Peyer's patch (tissue), 4 donors: ENCODE measurements at regions not wholly inside any gene's neighbourhood (a gene's known extent, or its start where the extent isn't known, plus 50 kb on each side); places are given as distances from the start of the nearest gene placed in this dataset.

Source experiments
- DNase-seq, 3 donors: peaks; one replicate each; pipeline ENCODE4 v3.0.0-alpha.2; 2017 to 2019
- H3K27ac ChIP-seq, 4 donors: fragments of 200-600 bp; sonication (generic); one replicate each; pipeline ENCODE4 v1.5.1; 2016 to 2019
- H3K27me3 ChIP-seq, 2 donors: fragments of 200-600 bp; sonication (generic); one replicate each; pipeline ENCODE4 v1.5.1; 2019
- H3K36me3 ChIP-seq, 3 donors: fragments of 200-600 bp; sonication (generic); one replicate each; pipeline ENCODE4 v1.5.1; 2016 to 2019
- H3K4me1 ChIP-seq, 4 donors: fragments of 200-600 bp; sonication (generic); one replicate each; pipeline ENCODE4 v1.5.1; 2016 to 2019
- H3K4me3 ChIP-seq, 4 donors: fragments of 200-600 bp; sonication (generic); 1 replicate in 3 of 4; 2 replicates in 1 of 4; pipeline ENCODE4 v1.5.1; 2016 to 2019; ENCODE audit warnings: mild to moderate bottlenecking in 1 of 4
- H3K9me3 ChIP-seq, 4 donors: fragments of 200-600 bp; sonication (generic); one replicate each; pipeline ENCODE4 v1.5.1; 2016 to 2019; ENCODE audit warnings: mild to moderate bottlenecking in 1 of 4
- POLR2A ChIP-seq, 2 donors: fragments of 450-650 bp; IDR thresholded peaks; one replicate each; pipeline ENCODE4 v1.5.1; 2017; ENCODE audit warnings: antibody characterized with exemption in 2 of 2, mild to moderate bottlenecking in 2 of 2, moderate library complexity in 2 of 2
- TF ChIP-seq, protein P1 (sequence below), 6 experiments: fragments of 450-650 bp in 4 of 6; fragments of 200-600 bp in 2 of 6; sonication (generic) in 1 of 6; IDR thresholded peaks; one replicate each; pipeline ENCODE4 v1.5.1; 2017 to 2019; ENCODE audit warnings: antibody characterized with exemption in 6 of 6, mild to moderate bottlenecking in 3 of 6, moderate library complexity in 1 of 6

GRCh38 chr1:29953961-29954360 is 717.6 kb downstream of the PTPRU start:
- DNase-seq: no peak
- Histone ChIP-seq H3K4me1 (no peaks in the 10 kb centered on the region), H3K9me3 (no peaks in the 10 kb centered on the region), H3K27me3 (no peaks in the 10 kb centered on the region), H3K36me3 (no peaks in the 10 kb centered on the region), H3K4me3 (no peak overlapping the region), H3K27ac (no peak overlapping the region)
- TF ChIP-seq POLR2A (IDR thresholded peaks at IDR 0.05): no peak
- TF ChIP-seq, protein P1, sequence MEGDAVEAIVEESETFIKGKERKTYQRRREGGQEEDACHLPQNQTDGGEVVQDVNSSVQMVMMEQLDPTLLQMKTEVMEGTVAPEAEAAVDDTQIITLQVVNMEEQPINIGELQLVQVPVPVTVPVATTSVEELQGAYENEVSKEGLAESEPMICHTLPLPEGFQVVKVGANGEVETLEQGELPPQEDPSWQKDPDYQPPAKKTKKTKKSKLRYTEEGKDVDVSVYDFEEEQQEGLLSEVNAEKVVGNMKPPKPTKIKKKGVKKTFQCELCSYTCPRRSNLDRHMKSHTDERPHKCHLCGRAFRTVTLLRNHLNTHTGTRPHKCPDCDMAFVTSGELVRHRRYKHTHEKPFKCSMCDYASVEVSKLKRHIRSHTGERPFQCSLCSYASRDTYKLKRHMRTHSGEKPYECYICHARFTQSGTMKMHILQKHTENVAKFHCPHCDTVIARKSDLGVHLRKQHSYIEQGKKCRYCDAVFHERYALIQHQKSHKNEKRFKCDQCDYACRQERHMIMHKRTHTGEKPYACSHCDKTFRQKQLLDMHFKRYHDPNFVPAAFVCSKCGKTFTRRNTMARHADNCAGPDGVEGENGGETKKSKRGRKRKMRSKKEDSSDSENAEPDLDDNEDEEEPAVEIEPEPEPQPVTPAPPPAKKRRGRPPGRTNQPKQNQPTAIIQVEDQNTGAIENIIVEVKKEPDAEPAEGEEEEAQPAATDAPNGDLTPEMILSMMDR (IDR thresholded peaks at IDR 0.05): no peak

GRCh38 chr1:29949676-29950075 is 713.4 kb downstream of the PTPRU start:
- H3K9me3 ChIP-seq: no peaks in the 10 kb centered on the region
- H3K27ac ChIP-seq: no peak overlapping the region
- H3K27me3 ChIP-seq: no peaks in the 10 kb centered on the region
- no peak for DNase-seq
- H3K4me3 ChIP-seq: no peak overlapping the region
- no peak for TF ChIP-seq POLR2A (IDR thresholded peaks at IDR 0.05)
- TF ChIP-seq, protein P1 (IDR thresholded peaks at IDR 0.05): no peak
- H3K36me3 ChIP-seq: no peaks in the 10 kb centered on the region
- H3K4me1 ChIP-seq: no peaks in the 10 kb centered on the region

DNA sequence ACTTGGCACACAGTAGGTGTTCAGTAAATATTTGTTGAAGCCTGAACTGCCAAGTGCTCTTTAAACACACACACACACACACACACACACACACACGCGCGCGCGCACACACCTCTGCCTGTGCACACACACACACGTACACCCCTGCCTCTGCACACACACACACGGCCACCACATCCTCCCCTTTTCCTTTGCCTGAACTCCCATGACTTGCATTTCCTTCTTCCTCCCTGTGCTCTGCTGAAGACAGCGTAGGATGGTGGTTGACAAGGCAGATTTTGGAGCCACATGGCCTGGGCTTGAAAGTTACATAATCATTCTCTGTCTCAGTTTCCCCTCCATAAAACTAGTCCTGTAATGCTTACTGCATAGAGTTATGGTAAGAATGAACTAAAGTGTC is 712.3 kb downstream of the PTPRU start:
- no peak overlapping the region for H3K4me3 ChIP-seq
- H3K36me3 ChIP-seq: no peaks in the 10 kb centered on the region
- H3K27me3 ChIP-seq: no peaks in the 10 kb centered on the region
- no peaks in the 10 kb centered on the region for H3K4me1 ChIP-seq
- no peak for DNase-seq
- H3K27ac ChIP-seq: no peak overlapping the region
- no peaks in the 10 kb centered on the region for H3K9me3 ChIP-seq
- no peak for TF ChIP-seq POLR2A (IDR thresholded peaks at IDR 0.05)
- TF ChIP-seq, protein P1 (IDR thresholded peaks at IDR 0.05): no peak

- Histone ChIP-seq H3K4me1 (no peaks in the 10 kb centered on the region), H3K36me3 (no peaks in the 10 kb centered on the region), H3K27me3 (no peaks in the 10 kb centered on the region), H3K4me3 (no peak overlapping the region), H3K9me3 (no peaks in the 10 kb centered on the region), H3K27ac (no peak overlapping the region)
- TF ChIP-seq POLR2A (IDR thresholded peaks at IDR 0.05): no peak
- TF ChIP-seq, protein P1 (IDR thresholded peaks at IDR 0.05): no peak
- no peak for DNase-seq
These were observed 709.7 kb downstream of the PTPRU start for GRCh38 chr1:29946057-29946456.

DNA sequence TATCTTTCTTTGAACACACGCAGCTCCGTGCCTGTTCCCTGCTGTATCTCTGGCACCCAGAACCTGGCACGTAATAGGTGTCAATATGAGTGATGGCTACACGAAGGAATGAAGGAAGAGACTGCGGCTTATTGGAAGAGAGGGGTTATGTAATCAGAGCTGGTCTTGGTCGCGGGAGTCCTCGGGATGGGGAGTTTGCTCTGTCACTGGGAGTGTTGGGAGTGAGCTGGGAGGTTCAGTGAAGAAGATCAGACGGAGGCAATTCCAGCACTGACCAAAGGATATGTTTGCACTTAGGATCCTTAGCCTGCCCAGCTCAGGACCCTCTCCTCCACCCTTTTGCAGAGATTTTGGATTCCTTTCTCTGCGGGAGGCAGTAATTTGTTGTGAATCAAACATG is 709.1 kb downstream of the PTPRU start:
- Histone ChIP-seq H3K4me1 (no peaks in the 10 kb centered on the region), H3K9me3 (no peaks in the 10 kb centered on the region), H3K27ac (no peak overlapping the region), H3K4me3 (no peak overlapping the region), H3K36me3 (no peaks in the 10 kb centered on the region), H3K27me3 (no peaks in the 10 kb centered on the region)
- no peak for DNase-seq
- TF ChIP-seq POLR2A (IDR thresholded peaks at IDR 0.05): no peak
- TF ChIP-seq, protein P1 (IDR thresholded peaks at IDR 0.05): no peak

DNA sequence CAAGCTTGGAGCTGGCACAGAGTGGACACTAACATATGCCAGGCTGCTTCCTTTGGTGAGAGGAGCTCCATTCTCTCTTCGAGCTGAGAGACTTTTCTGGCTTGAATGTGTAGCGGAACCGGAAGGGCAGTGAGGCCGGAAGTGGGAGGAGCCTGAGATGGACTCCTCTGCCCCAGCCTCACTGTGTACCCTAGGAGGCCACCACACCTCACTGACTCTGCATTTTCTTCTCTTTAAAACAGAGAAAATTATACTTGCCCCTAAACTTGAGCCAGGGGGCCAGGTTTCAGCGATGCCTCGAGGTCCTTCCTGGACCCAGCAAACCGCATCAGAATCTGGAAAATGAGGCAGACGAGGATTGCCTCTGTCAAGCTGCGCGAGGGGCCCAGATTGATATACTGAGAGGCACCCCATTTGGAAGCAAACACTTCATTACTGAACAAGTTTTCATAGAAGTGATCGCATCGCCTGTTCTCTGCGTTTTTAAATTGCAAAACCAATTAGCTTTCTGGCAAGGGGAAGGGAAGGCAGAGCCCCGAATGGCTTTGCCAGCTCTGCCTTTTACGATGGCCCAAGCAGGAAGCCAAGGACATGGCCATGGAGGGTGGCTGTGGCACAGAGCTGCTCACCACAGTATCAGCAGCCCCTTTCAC is 708.1 kb downstream of the PTPRU start:
- H3K36me3 ChIP-seq: no peaks in the 10 kb centered on the region
- no peak overlapping the region for H3K4me3 ChIP-seq
- no peaks in the 10 kb centered on the region for H3K27me3 ChIP-seq
- no peak for DNase-seq
- H3K27ac ChIP-seq: no peak overlapping the region
- no peak for TF ChIP-seq POLR2A (IDR thresholded peaks at IDR 0.05)
- TF ChIP-seq, protein P1 (IDR thresholded peaks at IDR 0.05): no peak
- H3K9me3 ChIP-seq: no peaks in the 10 kb centered on the region
- no peaks in the 10 kb centered on the region for H3K4me1 ChIP-seq
